Tibial nerve (tissue), 4 donors: ENCODE measurements at regions not wholly inside any gene's neighbourhood (a gene's known extent, or its start where the extent isn't known, plus 50 kb on each side); places are given as distances from the start of the nearest gene placed in this dataset. TPM values are rescaled to one million over a fixed set of nuclear protein-coding genes. Genes with fewer than 3 reads are reported as not detected.

Source experiments
- DNase-seq, 2 donors: peaks; one replicate each; pipeline ENCODE4 v3.0.0-alpha.2; 2019; ENCODE audit warnings: low spot score in 2 of 2
- H3K27ac ChIP-seq, 4 donors: fragments of 200-600 bp; sonication (generic) in 3 of 4; one replicate each; pipeline ENCODE4 v1.5.1; 2017 to 2019; ENCODE audit warnings: mild to moderate bottlenecking in 1 of 4
- H3K27me3 ChIP-seq, 2 donors: fragments of 200-600 bp; sonication (generic) in 1 of 2; one replicate each; pipeline versions ENCODE4 v1.5.1 to v1.6.0; 2017 to 2019
- H3K36me3 ChIP-seq, 3 donors: fragments of 200-600 bp; sonication (generic); one replicate each; pipeline ENCODE4 v1.5.1; 2018 to 2019
- H3K4me1 ChIP-seq, 4 donors: fragments of 200-600 bp; sonication (generic) in 3 of 4; one replicate each; pipeline ENCODE4 v1.5.1; 2017 to 2019
- H3K4me3 ChIP-seq, 4 donors: fragments of 200-600 bp; sonication (generic) in 3 of 4; one replicate each; pipeline ENCODE4 v1.5.1; 2017 to 2019; ENCODE audit warnings: mild to moderate bottlenecking in 1 of 4, moderate library complexity in 1 of 4
- H3K9me3 ChIP-seq, 4 donors: fragments of 200-600 bp; sonication (generic) in 3 of 4; one replicate each; pipeline ENCODE4 v1.5.1; 2017 to 2019
- EP300 ChIP-seq, 2 donors: sonication (generic); formaldehyde crosslinking; IDR thresholded peaks; one replicate each; pipeline ENCODE4 v1.6.1; 2017; ENCODE audit warnings: antibody characterized with exemption in 2 of 2, mild to moderate bottlenecking in 1 of 2
- POLR2A ChIP-seq, 2 donors: fragments of 450-650 bp; IDR thresholded peaks; one replicate each; pipeline ENCODE4 v1.6.1; 2017; ENCODE audit warnings: antibody characterized with exemption in 2 of 2, mild to moderate bottlenecking in 2 of 2, moderate library complexity in 2 of 2
- WGBS, 2 donors: methylation state at CpG; one replicate each; pipeline ENCODE4 v1.1.5; 2018; 5-methylcytosine and 5-hydroxymethylcytosine counted together
- small RNA-seq: library from RNA; depleted of rRNA; stranded (forward); fragments of <200 nt; gene quantifications from one replicate; pipeline ENCODE3, GENCODE V24; 2016
- TF ChIP-seq, protein P1 (sequence below), 5 experiments: fragments of 200-600 bp in 3 of 5; fragments of 450-650 bp in 2 of 5; sonication (generic) in 3 of 5; IDR thresholded peaks; one replicate each; pipeline ENCODE4 v1.5.1; 2016 to 2019; ENCODE audit warnings: antibody characterized with exemption in 5 of 5, mild to moderate bottlenecking in 3 of 5, moderate library complexity in 2 of 5

DNA sequence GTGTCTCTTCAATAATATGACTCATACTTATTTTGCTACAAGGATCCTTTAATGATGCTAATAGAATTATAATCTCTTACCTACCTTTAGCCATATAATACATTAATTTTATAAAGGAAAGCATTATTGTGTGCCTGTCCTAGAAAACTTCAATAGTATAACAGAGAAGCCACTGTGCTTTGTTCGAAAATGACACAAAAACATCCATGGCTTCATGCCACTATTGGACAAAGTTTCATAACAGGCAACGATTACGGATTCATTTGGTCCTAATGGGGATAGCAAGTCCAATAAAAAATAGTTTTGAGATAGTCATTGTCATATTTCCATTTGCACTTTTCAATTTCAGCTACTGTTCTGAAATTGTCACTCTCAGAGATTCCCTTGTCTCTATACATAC, 52.5 kb upstream of the CCDC150 start:
- peaks cover 0 to 6% (median 0%) of the 10 kb centered on the region in 4 donors for H3K4me1 ChIP-seq
- WGBS, 2 donors = 42% methylated on average over 3 of the region's 3 CpGs
- TF ChIP-seq, protein P1, sequence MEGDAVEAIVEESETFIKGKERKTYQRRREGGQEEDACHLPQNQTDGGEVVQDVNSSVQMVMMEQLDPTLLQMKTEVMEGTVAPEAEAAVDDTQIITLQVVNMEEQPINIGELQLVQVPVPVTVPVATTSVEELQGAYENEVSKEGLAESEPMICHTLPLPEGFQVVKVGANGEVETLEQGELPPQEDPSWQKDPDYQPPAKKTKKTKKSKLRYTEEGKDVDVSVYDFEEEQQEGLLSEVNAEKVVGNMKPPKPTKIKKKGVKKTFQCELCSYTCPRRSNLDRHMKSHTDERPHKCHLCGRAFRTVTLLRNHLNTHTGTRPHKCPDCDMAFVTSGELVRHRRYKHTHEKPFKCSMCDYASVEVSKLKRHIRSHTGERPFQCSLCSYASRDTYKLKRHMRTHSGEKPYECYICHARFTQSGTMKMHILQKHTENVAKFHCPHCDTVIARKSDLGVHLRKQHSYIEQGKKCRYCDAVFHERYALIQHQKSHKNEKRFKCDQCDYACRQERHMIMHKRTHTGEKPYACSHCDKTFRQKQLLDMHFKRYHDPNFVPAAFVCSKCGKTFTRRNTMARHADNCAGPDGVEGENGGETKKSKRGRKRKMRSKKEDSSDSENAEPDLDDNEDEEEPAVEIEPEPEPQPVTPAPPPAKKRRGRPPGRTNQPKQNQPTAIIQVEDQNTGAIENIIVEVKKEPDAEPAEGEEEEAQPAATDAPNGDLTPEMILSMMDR (IDR thresholded peaks at IDR 0.05) = no peak
- TF ChIP-seq EP300 (IDR thresholded peaks at IDR 0.05) (no peak), POLR2A (IDR thresholded peaks at IDR 0.05) (no peak)

GRCh38 chr2:196587739-196588138, 51.8 kb upstream of the CCDC150 start:
- TF ChIP-seq POLR2A (IDR thresholded peaks at IDR 0.05) (no peak), EP300 (IDR thresholded peaks at IDR 0.05) (no peak)
- TF ChIP-seq, protein P1 (IDR thresholded peaks at IDR 0.05) = no peak
- no peaks in the 10 kb centered on the region for H3K36me3 ChIP-seq
- H3K9me3 ChIP-seq = no peaks in the 10 kb centered on the region
- no peak overlapping the region for H3K4me3 ChIP-seq
- WGBS, 2 donors = 0 to 44% methylated on average over 1 of the region's 1 CpG
- H3K27me3 ChIP-seq = no peaks in the 10 kb centered on the region
- H3K4me1 ChIP-seq = peaks cover 0 to 11% (median 0%) of the 10 kb centered on the region in 4 donors
- DNase-seq = no peak
- H3K27ac ChIP-seq = no peak overlapping the region

More for the DNA sequence above, 52.5 kb upstream of the CCDC150 start:
- Histone ChIP-seq H3K27me3 (no peaks in the 10 kb centered on the region), H3K9me3 (no peaks in the 10 kb centered on the region), H3K4me3 (no peak overlapping the region), H3K27ac (no peak overlapping the region), H3K36me3 (no peaks in the 10 kb centered on the region)
- no peak for DNase-seq

GRCh38 chr2:196589419-196589818, 50.1 kb upstream of the CCDC150 start:
- TF ChIP-seq POLR2A (IDR thresholded peaks at IDR 0.05) = no peak
- TF ChIP-seq, protein P1 (IDR thresholded peaks at IDR 0.05) = no peak
- Histone ChIP-seq H3K4me1 (peaks cover 0 to 23% (median 0%) of the 10 kb centered on the region in 4 donors), H3K9me3 (no peaks in the 10 kb centered on the region), H3K27ac (no peak overlapping the region), H3K36me3 (no peaks in the 10 kb centered on the region), H3K27me3 (peaks cover 0 to 7% of the 10 kb centered on the region in 2 donors), H3K4me3 (no peak overlapping the region)
- DNase-seq = no peak
- 40 to 47% methylated on average over 1 of the region's 1 CpG for WGBS, 2 donors

Small RNAs in the stretch of these regions (small RNA-seq; reads per million reads assigned to genes)
- gene RN7SL820P = not detected
